ENCODE measurements at regions not wholly inside any gene's neighbourhood (a gene's known extent, or its start where the extent isn't known, plus 50 kb on each side); places are given as distances from the start of the nearest gene placed in this dataset.

GRCh38 chr18:38459131-38459994 is 893.8 kb upstream of the CELF4 start:
- no peaks in the 10 kb centered on the region for H3K9me2 ChIP-seq (replicated peaks; ENCODE audit: low read length)
- H3K9me3 ChIP-seq (ENCODE audit: low read length) = no peaks in the 10 kb centered on the region
- intact Hi-C loops (cut with micrococcal nuclease) = no loop called here
- H3K4me3 ChIP-seq (ENCODE audit: low read length) = no peak overlapping the region
- H3K27ac ChIP-seq (ENCODE audit: low read length) = no peak overlapping the region
- no peak overlapping the region for H2AFZ ChIP-seq (ENCODE audit: low read length)
- ChIA-PET CTCF (no interaction called here), POLR2A (ENCODE audit: unreplicated experiment) (no interaction called here)
- no peak overlapping the region for H3K9ac ChIP-seq (ENCODE audit: low read length)
- H3K4me2 ChIP-seq (ENCODE audit: low read length) = no peak overlapping the region
- ATAC-seq (no peak), DNase-seq (no peak)
- H3K79me2 ChIP-seq (ENCODE audit: low read length) = no peaks in the 10 kb centered on the region
- no peaks in the 10 kb centered on the region for H3F3A ChIP-seq (ENCODE audit: low read length, unreplicated experiment)
- no peaks in the 10 kb centered on the region for H3K4me1 ChIP-seq (ENCODE audit: insufficient read depth, low read length)
- no peaks in the 10 kb centered on the region for H3K36me3 ChIP-seq (ENCODE audit: low read depth, low read length)
- no TSS peak for BruUV-seq (replicated peaks)
- H3K27me3 ChIP-seq (ENCODE audit: low read length) = no peaks in the 10 kb centered on the region
- TF ChIP-seq EZH2 (IDR thresholded peaks at IDR 0.05; ENCODE audit: low read length, unreplicated experiment) (no peak), CTCF (conservative IDR thresholded peaks at IDR 0.05; ENCODE audit: low read depth, low read length) (no peak), EZH2phosphoT487 (IDR thresholded peaks at IDR 0.05; ENCODE audit: borderline replicate concordance, low read length) (no peak)
- H4K20me1 ChIP-seq (ENCODE audit: low read length) = no peaks in the 10 kb centered on the region

DNA sequence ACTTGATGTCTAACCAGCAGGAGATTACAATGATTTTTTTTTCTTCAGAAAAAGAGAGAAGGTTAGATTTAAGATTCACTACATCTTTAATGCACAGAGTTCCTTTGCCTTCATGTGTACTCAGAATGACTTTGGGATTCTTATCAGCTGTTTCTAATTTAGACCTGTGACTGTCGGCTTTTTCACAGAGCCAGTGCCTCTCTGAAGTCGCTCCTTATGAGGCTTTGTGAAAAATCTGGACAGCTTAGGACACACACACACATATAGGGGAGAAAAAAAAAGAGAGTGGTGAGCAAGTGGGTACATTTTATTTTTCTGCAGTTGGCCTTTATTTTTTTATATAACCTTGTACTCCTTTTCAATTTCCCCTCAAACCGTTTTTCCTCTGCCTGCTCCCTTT is 893.1 kb upstream of the CELF4 start:
- no peaks in the 10 kb centered on the region for H3F3A ChIP-seq (ENCODE audit: low read length, unreplicated experiment)
- TF ChIP-seq EZH2phosphoT487 (IDR thresholded peaks at IDR 0.05; ENCODE audit: borderline replicate concordance, low read length) (no peak), CTCF (conservative IDR thresholded peaks at IDR 0.05; ENCODE audit: low read depth, low read length) (no peak), EZH2 (IDR thresholded peaks at IDR 0.05; ENCODE audit: low read length, unreplicated experiment) (no peak)
- no peaks in the 10 kb centered on the region for H3K9me2 ChIP-seq (replicated peaks; ENCODE audit: low read length)
- H3K9me3 ChIP-seq (ENCODE audit: low read length) = no peaks in the 10 kb centered on the region
- no TSS peak for BruUV-seq (replicated peaks)
- H2AFZ ChIP-seq (ENCODE audit: low read length) = no peak overlapping the region
- H3K27ac ChIP-seq (ENCODE audit: low read length) = no peak overlapping the region
- intact Hi-C loops (cut with micrococcal nuclease) = no loop called here
- POLR2A ChIA-PET (ENCODE audit: unreplicated experiment) = no interaction called here
- H3K4me2 ChIP-seq (ENCODE audit: low read length) = no peak overlapping the region
- H3K9ac ChIP-seq (ENCODE audit: low read length) = no peak overlapping the region
- no peak for ATAC-seq
- no peak for DNase-seq
- H3K4me3 ChIP-seq (ENCODE audit: low read length) = no peak overlapping the region
- H4K20me1 ChIP-seq (ENCODE audit: low read length) = no peaks in the 10 kb centered on the region
- no peaks in the 10 kb centered on the region for H3K36me3 ChIP-seq (ENCODE audit: low read depth, low read length)
- no peaks in the 10 kb centered on the region for H3K4me1 ChIP-seq (ENCODE audit: insufficient read depth, low read length)
- H3K27me3 ChIP-seq (ENCODE audit: low read length) = no peaks in the 10 kb centered on the region
- H3K79me2 ChIP-seq (ENCODE audit: low read length) = no peaks in the 10 kb centered on the region
- CTCF ChIA-PET = no interaction called here

DNA sequence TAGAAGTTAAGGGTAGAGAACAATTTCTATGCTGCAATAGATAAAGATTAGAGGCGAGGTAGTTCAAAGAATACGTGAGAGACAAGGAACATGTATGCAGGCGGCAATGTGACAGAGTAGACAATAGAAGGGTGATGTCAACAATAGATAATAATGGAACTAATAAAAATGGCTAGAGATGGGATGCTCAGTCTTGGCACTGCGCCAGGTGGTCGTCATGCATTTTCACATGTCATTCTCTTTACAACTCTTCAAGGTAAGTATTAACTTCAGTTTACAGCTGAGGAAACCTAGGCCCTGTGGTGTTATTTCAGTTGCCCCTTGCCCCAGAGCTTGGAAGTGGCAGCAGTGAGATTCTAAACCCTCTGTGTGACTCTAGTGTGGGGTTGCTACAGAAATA is 890.7 kb upstream of the CELF4 start:
- Histone ChIP-seq H3K4me2 (ENCODE audit: low read length) (no peak overlapping the region), H3K9me3 (ENCODE audit: low read length) (no peaks in the 10 kb centered on the region), H3K4me3 (ENCODE audit: low read length) (no peak overlapping the region), H3K36me3 (ENCODE audit: low read depth, low read length) (no peaks in the 10 kb centered on the region), H2AFZ (ENCODE audit: low read length) (no peak overlapping the region), H3K4me1 (ENCODE audit: insufficient read depth, low read length) (no peaks in the 10 kb centered on the region), H3K27me3 (ENCODE audit: low read length) (no peaks in the 10 kb centered on the region), H4K20me1 (ENCODE audit: low read length) (no peaks in the 10 kb centered on the region), H3K9me2 (replicated peaks; ENCODE audit: low read length) (no peaks in the 10 kb centered on the region), H3K27ac (ENCODE audit: low read length) (no peak overlapping the region), H3K9ac (ENCODE audit: low read length) (no peak overlapping the region), H3K79me2 (ENCODE audit: low read length) (no peaks in the 10 kb centered on the region), H3F3A (ENCODE audit: low read length, unreplicated experiment) (no peaks in the 10 kb centered on the region)
- ATAC-seq = no peak
- BruUV-seq (replicated peaks) = no TSS peak
- TF ChIP-seq CTCF (conservative IDR thresholded peaks at IDR 0.05; ENCODE audit: low read depth, low read length) (no peak), EZH2 (IDR thresholded peaks at IDR 0.05; ENCODE audit: low read length, unreplicated experiment) (no peak), EZH2phosphoT487 (IDR thresholded peaks at IDR 0.05; ENCODE audit: borderline replicate concordance, low read length) (no peak)
- CTCF ChIA-PET = no interaction called here
- intact Hi-C loops (cut with micrococcal nuclease) = no loop called here
- no peak for DNase-seq
- POLR2A ChIA-PET (ENCODE audit: unreplicated experiment) = no interaction called here
